ENCODE measurements at regions not wholly inside any gene's neighbourhood (a gene's known extent, or its start where the extent isn't known, plus 50 kb on each side); places are given as distances from the start of the nearest gene placed in this dataset.

DNA sequence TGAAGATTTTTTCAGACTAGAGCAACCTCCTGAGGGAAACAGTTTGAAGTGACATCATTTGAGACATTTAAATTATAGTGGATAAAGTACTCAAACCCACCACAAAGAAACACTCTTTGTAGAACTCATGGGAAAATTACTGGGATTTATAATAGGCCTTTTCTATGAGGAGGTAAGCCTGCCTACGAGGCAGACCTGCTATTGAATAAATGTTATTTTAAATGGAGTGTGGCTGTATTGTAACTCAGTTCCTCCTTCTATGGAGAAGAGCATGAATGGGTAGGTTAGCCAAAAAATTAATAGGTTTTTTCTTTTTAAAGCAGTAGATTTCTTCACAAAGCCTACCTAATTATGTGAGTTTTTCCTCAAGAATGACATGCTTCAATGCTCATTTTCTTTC lies 63.7 kb upstream of the PLEKHA5 start:
- TF ChIP-seq, protein P1, sequence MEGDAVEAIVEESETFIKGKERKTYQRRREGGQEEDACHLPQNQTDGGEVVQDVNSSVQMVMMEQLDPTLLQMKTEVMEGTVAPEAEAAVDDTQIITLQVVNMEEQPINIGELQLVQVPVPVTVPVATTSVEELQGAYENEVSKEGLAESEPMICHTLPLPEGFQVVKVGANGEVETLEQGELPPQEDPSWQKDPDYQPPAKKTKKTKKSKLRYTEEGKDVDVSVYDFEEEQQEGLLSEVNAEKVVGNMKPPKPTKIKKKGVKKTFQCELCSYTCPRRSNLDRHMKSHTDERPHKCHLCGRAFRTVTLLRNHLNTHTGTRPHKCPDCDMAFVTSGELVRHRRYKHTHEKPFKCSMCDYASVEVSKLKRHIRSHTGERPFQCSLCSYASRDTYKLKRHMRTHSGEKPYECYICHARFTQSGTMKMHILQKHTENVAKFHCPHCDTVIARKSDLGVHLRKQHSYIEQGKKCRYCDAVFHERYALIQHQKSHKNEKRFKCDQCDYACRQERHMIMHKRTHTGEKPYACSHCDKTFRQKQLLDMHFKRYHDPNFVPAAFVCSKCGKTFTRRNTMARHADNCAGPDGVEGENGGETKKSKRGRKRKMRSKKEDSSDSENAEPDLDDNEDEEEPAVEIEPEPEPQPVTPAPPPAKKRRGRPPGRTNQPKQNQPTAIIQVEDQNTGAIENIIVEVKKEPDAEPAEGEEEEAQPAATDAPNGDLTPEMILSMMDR (IDR thresholded peaks at IDR 0.05; ENCODE audit: low read depth, low read length, missing control alignments): no peak
- DNase-seq (ENCODE audit: extremely low read depth, low read depth): no peak
- no peak overlapping the region for H3K4me3 ChIP-seq (replicated peaks; ENCODE audit: low read depth, low read length)

DNA sequence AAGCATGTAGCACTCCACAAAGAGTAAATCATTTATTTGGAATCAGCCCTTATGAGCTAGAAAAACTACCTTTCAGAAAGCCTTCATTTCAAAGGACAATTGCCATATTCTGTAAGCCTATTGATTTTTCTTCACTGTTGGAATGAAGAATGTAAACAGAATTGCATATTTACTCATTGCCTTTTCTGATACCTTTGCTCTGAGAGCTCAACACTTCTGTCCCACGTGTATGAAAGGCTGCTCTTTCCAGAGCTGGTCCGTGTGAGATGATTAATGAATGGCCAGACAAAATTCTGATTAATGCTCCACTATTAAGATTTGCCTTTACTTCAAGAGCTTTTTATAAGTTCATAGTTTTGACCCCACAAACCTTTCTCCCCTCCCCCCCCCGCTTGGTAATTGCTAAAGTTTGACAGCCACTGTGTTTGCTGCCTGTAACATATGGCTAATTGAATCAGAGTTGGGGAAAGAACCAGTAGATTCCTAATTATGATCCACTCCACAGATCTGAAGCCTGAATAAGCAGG lies 63.0 kb upstream of the PLEKHA5 start:
- TF ChIP-seq, protein P1 (IDR thresholded peaks at IDR 0.05; ENCODE audit: low read depth, low read length, missing control alignments): no peak
- no peak for DNase-seq (ENCODE audit: extremely low read depth, low read depth)
- no peak overlapping the region for H3K4me3 ChIP-seq (replicated peaks; ENCODE audit: low read depth, low read length)

DNA sequence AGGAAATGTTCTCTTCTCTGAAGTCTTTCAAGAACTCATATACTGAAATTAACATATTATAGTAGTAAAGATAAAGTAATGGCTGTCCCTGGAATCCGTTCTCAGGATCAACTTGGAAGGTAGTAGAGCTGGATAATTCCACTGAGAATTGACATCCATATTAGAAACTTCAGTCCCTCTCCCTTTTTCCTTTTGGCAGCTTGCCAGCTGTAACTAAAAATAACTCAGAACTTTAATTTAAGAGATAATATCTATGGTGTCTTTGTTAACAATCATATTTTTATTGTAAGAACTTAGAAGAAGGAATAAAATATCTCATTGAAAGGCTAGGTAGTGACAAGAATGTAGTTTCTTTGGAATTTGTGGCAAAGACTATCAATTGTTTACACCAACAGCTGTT lies 61.4 kb upstream of the PLEKHA5 start:
- TF ChIP-seq, protein P1 (IDR thresholded peaks at IDR 0.05; ENCODE audit: low read depth, low read length, missing control alignments): no peak
- no peak for DNase-seq (ENCODE audit: extremely low read depth, low read depth)
- no peak overlapping the region for H3K4me3 ChIP-seq (replicated peaks; ENCODE audit: low read depth, low read length)

DNA sequence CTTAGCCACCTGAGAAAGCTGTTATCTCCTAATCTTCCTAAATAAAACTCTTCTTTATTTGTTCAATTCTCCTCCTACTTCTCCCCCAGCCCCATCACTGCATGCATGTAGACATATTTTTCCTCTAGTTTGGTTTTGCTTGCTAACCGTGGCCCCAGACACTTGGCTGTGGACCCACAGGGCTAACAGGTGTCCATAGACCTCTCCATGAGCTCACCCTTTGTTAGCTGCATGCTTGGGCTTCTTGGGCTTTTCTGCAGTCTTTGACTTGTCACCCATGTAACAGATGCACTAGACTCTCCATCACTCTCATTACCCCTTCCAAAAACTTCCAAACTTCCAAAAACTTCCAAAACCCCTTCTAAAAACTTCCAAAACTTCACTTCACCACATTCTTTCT lies 59.2 kb upstream of the PLEKHA5 start:
- no peak for DNase-seq (ENCODE audit: extremely low read depth, low read depth)

DNA sequence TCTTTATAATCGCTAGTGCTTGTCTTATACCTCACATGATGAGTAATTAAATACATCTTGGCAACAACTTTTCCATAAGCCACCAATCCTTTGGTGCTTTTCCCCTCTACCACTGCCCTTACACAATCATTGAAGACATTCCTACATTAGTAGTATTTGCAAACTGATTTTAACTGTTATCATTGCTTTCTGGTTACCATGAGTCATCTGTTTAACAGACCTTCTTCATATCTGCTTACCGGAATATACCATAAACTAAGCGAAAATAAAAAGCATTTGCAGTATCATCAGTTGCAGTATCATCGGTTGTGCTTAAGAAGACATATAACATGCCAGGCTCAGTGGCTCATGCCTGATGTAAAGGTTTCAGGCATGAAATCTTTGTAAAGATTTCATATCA lies 54.8 kb upstream of the PLEKHA5 start:
- TF ChIP-seq, protein P1 (IDR thresholded peaks at IDR 0.05; ENCODE audit: low read depth, low read length, missing control alignments): no peak
- H3K4me3 ChIP-seq (replicated peaks; ENCODE audit: low read depth, low read length): no peak overlapping the region
- no peak for DNase-seq (ENCODE audit: extremely low read depth, low read depth)

More for the DNA sequence above, 59.2 kb upstream of the PLEKHA5 start:
- TF ChIP-seq, protein P1 (IDR thresholded peaks at IDR 0.05; ENCODE audit: low read depth, low read length, missing control alignments): no peak
- no peak overlapping the region for H3K4me3 ChIP-seq (replicated peaks; ENCODE audit: low read depth, low read length)

DNA sequence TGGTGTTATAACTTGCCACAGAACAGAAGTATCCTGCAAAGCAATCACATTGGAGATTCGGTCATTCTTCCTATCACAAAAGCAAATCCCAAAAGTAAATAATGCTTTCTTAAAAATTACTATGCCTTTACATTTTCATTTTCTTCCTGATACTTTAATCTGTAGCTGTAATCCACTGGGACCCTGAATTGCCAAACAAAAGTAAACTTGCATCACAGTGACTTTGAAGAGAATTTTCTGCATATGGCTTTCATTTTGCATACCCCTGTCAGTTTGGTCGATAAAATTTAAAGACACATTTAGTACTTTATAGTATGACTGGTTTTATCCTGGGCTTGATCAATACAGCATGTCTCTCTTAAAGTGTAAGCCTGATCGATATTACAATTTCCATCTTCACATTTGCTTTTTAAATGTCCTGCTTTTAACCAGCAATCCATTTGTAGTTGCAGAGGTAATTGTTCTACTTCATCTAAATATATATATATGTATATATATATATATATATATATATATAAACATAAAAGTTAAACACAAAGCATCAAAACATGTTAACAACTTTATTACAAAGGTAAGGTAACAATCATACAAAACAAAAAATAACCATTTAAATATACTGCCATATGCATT lies 53.7 kb upstream of the PLEKHA5 start:
- TF ChIP-seq, protein P1 (IDR thresholded peaks at IDR 0.05; ENCODE audit: low read depth, low read length, missing control alignments): no peak
- no peak for DNase-seq (ENCODE audit: extremely low read depth, low read depth)
- no peak overlapping the region for H3K4me3 ChIP-seq (replicated peaks; ENCODE audit: low read depth, low read length)

Measured in HFF-Myc (cell line).